GM21360 (cell line): ENCODE measurements at regions not wholly inside any gene's neighbourhood (a gene's known extent, or its start where the extent isn't known, plus 50 kb on each side); places are given as distances from the start of the nearest gene placed in this dataset.

ENCODE experiments used
- ATAC-seq: cut with Tn5 transposase; IDR thresholded peaks from one replicate; pipeline ENCODE4 v1.9.1; 2021; ENCODE audit warnings: mild to moderate bottlenecking, moderate library complexity; ENCODE audit not compliant: unreplicated experiment

DNA sequence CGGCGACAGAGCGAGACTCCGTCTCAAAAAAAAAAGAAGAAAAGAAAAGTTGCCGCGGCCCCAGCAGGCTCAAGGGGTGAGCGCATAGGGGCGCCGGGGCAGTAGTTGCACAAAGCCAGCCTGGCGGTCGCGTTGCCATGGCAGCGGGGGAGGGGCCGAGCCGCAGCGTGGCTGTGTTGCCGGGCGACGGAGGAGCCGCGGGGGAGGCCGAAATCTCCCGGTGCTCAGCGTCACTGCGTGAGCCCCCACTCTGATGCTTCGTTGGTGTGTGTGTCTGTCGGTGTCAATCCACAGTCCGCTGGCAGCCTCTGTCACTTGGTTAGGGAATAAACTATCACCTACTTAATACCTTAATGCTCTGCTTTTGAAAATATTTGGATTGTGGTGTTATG is 82.9 kb upstream of the C1QTNF9B start:
- ATAC-seq, result peak; percentile 86

DNA sequence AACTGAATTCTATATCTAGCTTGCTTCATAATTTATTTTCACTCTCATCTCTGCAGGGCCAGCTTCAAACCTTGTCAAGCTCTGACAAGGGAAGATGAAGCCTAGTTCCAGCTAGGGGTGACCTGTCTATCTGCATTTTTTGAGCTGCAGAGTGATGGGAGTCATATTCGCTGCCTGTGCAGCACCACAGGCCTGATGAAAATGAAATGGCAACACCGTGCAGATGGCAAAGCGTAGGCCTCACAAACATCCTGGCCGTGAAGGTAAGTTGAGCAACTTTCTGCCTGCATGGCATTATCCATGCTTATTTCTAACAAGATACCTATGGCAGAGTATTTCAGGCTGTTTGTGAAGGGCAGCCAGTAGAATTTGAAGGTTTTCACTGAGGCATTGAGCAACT is 86.4 kb upstream of the C1QTNF9B start:
- ATAC-seq, result no peak

DNA sequence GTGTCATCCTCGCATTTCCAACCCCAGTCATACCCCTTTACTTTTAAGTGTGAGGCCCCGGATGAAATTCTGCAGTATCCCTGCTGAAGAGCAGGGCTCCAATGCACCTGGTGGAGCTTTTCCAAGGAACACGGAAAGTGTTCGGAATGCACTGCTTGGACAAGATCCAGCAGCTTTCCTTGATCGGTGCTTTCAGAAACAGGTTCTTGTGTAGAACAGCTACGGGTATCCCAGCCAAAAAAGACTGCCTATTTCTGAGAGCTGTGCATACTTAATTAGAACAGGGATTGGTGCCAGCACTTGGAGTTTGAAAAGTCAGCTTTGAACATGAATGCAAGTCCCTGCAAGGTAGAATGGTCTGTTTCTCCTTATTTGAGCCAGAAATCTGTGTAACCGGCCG is 87.2 kb upstream of the C1QTNF9B start:
- no peak for ATAC-seq

DNA sequence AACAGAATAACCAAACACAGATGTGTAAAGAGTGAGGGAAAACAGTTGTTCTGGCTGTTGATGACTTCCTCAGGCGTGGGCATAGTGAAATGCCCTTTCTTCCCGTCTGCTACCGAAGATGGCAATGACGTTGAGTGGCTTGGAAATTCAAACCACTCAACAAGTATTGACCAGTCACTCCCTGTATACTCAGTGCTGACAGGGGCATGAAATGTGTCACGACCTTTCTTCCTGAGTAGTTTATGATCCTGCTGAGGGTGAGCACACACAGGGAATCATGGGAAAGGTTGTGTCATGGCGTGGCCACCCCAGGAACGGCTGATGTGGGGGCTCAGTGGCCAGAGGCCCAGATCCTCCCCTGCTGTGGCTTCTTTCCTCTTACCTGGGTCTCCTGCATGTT is 87.8 kb upstream of the C1QTNF9B start:
- ATAC-seq, result no peak

DNA sequence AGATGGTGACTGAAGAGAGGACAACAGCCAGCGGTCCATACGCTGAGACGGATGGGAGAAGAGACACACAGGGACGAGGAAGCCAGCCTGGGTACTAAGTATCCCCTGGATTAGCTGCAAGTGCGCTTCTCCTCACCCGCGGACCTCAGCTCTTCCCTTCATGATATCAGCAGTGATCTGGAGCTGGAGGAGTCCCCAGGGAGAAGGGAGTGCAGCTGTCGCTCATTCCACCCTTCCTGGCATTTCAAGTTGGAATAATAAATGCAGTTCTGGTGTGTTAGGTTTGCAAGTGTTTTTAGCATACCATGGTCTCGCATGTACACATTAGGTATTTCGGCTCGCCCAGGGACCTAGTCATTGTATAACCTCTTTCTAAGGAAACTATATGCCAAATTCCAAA is 88.5 kb upstream of the C1QTNF9B start:
- no peak for ATAC-seq

DNA sequence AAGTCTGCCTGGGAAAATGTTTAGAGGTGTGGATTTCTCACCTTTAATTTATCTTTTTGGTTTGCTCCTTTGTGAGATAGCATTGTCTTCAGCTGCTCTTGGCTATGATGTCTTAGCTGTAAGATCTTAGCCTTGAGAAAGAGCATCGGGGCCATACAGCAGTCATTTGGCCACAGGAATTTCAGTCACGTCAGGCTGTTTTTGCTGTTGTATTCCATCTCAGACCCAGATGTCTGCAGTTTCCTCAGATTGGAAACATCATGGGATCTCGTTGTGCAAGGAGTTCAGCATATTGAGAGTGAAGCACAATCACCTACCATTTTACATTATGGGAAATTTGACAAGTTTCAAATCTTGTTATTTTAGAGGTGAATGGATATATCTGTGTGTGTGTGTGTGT is 89.3 kb upstream of the C1QTNF9B start:
- no peak for ATAC-seq

DNA sequence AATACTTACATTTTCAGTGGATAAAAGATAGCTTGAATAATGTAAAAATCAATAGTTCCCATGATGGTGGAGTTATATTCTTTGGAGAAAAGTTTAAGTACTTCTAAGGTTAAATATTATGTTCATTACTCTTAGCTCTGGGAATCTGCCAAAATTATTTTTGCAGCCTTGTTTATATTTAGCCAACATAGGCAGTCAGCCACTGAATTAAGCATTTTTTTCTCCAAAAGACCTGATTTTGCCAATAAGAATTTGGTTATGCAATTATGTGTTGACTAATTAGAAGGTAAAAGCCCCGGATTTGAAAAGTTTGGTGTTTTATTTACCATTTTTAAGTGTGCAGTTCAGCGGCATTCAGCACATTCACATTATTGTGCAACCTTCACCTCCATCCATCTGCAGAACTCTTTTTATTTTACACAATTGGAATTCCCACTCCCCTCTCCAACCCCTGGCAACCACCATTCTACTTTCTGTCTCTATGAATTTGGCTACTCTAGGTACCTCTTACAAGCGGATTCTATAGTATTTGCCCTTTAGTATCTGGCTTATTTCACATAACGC is 90.1 kb upstream of the C1QTNF9B start:
- ATAC-seq, result no peak

DNA sequence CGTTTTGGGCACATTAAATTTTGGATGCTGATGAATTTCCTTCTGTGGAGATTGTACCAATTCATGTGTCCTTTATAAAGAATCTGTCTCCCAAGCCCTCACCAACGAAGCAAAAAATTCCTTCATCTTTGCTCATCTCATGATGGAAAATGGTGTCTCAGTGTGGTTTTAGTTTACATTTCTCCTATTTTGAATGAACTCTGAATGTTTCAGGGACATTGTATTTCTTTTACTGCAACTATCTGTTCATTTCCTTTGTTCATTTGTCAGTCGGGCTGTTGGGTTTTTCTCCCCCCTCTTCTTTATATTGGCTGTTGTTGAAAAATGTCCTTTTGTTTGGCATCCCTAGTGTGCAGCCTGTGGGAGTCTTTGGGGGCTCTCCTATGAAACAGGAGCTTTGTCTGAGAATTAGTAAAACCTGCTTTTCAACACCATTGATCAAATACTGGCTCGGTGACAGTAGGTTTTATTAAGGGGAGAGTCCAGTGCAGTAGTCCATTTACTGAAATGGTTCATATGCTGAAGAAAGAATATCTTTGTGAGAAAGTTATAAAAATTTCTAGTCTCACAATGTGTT is 91.3 kb upstream of the C1QTNF9B start:
- ATAC-seq, result no peak

DNA sequence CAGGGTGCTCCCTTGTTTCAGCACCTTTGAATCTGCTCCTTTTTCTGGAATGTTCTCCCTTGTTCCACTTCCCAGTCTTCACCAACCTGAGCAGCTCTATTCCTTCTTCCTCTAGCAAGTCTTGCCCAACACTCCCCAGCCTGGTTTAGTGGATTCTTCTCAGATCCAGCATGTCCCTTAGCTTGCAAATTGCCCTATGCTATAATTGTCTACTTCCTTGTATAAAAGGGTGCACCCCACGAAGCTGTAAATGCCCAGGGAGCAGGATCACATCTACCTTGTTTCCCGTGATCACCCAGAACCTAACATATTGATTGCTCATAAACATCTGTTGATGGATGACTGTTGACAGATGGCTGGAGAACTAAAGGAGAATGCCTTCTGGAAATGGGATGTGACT is 93.2 kb upstream of the C1QTNF9B start:
- no peak for ATAC-seq

DNA sequence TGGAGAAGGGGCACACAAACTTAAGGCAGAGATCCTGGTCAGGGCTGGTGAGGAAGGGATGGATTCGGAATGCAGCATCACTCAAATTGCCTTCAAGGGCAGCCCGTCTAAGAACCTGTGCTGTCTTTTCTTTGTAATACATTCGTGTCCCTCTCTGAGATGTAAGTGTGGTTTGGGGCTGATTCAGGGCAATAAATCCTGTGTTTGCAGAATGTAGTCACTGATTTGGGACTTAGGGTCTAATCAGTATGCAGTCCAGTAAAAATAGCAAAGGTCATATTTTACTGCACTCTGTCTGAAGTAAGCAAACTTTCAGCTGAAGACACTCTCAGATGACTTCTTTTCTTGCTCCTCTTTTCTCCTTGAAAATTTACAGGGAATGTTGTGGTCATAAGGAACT is 93.8 kb upstream of the C1QTNF9B start:
- no peak for ATAC-seq

DNA sequence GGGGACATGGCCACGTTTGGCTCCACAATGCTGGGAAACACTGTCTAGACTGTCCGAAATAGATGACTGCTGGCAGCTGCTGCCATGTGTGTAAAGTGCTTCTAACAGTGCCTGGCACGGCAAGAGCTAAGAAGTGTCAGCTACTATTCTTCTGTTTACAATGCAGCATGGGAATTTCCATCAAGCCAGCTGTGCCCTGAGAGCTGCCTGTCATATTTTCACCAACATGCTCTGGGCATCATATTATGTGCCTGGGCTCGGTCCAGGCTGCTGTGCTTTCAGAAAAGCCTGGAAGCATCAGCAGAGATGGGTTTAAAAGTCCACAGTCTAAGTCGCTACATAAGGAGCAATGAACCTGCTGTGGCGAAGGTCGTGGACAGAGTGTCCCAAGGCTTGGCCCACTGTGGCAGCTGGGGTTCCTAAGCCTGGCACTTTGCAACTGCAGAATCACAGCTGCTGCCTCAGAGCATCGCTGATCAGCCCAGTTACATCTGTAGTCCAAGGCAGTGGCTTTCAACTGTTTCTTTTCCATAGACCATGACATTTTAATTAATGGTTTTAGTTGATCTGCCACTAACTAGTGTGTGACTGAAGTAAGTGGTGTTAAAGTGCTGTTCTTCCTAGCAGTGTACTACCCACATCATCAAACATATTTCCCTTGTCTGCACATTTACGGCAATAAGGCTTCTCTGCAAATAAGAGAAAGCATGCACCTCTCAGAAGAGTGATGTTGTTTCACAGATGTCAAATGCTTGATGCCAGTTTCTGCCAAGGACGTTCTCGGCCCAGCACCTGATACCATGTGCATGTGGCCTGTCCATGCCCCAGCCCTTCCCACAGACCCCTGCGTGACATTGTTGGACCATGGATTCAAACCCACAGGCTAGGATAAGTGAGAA is 95.7 kb upstream of the C1QTNF9B start:
- no peak for ATAC-seq

DNA sequence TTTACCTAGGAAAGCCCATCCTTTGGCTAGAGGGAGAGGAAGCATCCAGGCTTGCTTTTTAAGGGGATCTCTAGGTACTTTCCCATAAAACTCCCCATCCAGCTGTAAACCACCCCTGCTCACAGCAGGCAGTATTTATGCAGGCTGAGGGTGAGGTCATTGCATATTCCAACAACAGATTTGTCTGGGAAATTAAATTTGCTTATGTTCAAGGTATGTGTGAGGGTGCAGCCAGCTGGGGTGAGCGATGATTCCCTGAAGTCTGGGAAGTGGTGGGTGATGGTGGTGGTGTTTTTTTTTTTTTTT is 96.3 kb upstream of the C1QTNF9B start:
- ATAC-seq, result no peak

DNA sequence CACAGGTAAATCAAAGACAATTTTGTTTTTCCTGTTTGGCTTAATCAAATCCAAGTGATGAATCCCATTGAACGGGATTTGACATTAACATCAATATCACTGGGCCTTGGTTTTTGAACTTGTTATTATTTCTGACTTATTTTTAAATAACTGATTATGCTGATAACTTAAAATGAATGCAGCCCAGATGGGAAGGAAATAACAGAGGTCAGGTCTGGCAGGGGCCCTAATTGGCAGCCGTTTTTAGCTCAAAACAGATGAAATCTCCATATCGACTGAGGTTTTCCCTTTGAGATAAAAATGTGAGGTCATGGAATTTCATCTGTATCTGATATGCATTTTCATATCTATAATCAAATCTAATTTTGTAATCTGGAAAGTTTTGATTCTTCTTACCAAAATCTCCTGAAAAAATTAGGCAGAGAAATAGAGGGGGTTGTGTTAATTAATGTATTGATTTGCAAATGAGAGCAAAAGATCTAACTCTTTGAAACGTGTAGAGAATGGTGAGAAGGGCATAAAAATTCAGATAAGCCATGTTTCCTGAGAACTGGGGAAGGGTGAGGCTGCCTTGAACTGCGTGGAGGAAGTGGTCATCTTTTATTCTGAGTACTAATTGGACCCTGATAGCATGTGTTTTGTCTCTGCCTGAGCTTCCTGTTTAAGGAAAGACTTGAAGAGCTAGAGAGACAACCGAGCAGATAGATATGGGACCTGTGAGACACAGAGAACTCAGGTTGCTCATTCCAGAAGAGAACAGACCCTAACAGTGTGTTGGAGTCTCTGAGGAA is 98.2 kb upstream of the C1QTNF9B start:
- no peak for ATAC-seq

DNA sequence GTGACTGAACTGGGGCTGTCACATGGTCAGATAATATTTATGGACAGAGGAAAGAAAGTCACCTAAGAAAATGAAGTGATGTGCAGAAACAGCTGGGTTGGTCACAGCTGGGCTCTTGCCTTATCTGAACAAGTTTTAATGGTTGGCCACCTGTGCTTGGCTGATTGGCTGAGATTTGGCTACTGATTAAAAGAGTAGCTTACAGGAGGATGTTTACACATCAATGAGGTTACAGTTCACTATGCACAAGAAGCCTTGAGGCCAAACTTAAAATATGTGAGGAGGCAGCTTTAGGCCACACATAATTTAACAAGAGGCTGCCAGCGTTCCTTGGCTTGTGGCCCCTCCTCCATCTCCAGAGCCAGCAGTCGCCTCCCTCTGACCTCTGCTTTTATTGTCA is 99.2 kb upstream of the C1QTNF9B start:
- no peak for ATAC-seq

DNA sequence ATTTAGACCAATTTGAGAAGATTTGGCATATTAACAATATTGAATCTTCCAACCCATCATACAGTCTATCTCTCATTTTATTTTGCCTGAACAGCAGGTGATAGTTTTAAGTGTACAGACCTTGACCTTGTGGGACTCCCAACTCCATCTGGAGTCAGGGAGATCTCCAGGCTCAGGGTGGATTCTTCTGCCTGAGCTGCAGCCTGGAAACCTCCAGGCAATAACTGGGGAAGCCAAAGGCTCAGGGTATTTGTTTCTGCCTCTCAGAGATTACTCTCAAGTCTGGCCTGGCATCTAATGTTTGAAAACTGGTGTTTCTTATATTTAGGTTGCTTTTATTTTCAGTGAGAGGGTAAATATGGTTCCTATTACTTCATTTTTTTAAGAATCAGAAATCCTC is 102.1 kb upstream of the C1QTNF9B start:
- no peak for ATAC-seq

DNA sequence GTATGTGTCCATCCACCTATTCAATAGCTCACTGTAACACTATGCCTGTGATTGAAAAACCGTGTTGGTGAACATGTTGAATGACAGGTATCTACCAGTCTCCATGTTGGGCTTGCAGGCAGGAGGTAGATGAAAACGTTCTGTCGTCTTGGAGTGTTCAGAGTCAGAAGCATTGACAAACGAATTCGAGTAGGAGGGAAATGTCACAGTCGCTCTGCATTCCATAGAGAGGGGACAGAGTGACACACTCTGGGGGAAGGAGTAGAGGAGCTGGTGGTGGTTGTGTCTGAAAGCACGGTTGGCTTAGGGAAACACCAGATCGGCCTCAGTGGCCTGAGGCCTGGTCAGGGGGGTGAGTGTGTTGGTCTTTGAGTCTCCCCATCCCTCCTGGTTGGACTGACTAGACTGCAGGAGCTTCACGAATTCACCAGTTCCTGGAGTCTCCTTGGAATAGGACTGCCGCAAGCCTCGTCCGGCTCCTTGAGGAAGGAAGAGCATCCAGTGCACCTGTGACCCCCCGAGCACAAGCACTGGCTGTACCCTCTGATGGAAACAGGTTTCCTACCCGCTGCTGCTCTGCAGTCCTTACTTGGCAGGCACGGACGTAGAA is 105.0 kb upstream of the C1QTNF9B start:
- no peak for ATAC-seq

DNA sequence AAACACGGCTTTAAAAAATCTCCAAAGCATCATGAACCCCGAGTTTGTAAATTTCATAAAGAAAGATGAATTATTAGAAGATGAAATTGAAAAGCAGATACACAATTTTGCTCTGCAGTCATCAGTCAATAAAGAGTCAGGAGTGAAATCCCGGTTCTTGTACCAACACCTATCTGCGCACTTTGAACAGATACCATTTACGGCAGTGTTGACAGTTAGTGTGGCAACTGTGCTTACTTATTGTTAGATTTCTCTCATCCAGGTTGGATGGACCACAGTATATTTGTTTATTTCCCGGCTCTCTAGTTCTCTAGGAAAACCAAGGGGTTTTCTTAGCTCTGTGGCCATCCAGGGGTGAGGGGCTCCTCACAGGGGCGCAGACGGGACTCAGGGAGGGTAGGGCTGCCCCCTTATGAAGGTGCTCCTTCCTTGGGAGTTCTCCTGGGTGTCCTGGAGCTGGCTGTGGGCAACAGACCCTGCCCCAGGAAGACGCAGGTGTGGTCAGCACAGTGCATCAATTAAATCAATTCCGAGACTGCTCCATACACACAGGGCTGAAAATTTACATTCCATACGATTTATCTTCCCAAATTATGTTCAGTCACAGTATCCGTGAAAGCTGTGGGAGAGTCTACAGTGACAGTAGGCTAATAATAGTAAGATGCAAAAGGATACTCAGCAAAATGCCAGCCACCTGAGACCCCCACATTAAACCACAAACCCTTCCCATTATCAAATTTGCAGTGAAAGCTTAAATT is 107.0 kb upstream of the C1QTNF9B start:
- ATAC-seq, result no peak

DNA sequence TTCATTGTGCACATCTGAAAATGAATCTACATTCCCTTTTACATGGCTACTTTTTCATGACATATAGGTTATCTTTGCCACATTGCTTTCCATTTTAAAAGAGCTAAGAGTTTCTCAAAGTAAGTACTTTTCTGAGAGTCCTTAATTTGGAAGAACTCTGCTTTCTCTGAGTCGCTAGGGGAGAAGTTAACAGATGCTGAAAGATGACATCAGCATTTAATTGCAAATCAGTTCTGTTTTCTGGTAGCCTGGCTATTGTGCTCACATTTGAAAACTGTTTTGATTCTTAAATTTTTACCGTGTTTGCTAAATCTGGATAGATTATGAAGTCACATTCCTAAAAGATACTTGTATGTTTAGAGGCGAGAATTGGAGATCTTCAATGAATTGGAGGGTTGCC is 107.7 kb upstream of the C1QTNF9B start:
- ATAC-seq, result no peak

DNA sequence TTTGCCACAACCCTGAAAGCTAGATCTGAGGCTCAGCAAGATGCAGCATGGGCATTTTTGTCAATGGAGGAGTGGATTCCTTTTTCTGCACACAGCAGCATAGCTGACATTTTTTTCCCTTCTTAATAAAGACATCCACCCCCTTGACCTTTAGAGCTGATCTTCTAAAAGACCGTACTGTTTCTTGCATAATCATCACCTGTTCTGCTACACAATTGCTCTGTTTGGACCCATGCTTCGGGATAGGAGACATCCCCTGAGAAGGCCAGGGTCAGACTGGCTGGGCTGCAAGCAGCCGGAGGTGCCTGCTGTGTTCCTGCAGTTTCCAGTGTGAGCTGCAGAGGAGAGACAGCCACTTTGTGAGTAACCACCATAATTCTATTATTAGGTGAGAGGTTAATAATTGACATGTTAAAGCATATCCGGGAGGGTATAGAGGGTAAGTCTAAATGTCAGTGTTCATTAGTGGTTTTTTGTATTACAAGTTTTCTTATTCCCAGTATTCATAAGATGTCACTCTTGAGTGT is 108.5 kb upstream of the C1QTNF9B start:
- ATAC-seq, result no peak

DNA sequence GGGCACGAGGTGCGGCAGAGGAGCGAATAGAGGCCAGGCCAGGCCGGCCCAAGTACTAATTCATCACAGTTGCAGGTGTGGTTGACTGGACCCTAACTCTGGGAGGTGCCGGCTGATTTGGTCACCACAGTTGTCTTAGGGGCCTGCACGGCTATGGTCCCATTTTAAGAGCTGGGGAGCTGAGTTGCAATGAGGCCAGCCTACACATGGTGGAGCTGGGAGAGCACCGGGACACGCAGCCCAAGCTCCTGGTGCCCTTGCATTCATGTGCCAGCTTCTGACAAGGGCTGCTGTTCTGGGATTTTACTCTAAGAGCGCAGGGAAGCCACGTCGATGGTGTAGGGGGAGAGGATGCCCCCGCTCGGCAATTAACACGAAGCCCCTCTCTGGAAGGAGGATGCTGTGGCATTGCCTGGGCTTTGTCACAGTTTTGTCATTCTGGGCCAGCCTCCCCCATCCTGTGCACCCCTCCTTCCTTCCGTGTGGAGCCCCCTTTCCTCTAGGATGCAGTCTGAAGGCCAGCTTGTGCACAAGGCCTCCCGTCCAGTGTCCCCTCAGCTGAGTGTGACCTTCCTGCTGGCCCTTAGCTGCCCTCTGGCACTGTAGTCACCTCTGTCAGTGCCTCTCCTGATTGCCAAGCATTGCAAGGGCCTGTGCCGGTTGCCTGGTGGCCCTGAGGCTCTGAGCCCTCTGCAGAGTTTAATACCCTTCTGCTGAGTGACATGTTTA is 109.4 kb upstream of the C1QTNF9B start:
- ATAC-seq, result no peak
